ENCODE measurements at regions not wholly inside any gene's neighbourhood (a gene's known extent, or its start where the extent isn't known, plus 50 kb on each side); places are given as distances from the start of the nearest gene placed in this dataset.

- H2AK9ac ChIP-seq (replicated peaks; ENCODE audit: low read depth, low read length, poor library complexity) = no peak overlapping the region
- no peak overlapping the region for H3K9ac ChIP-seq (ENCODE audit: low read depth, low read length)
- peaks cover 13% of the 10 kb centered on the region for H3K9me3 ChIP-seq (ENCODE audit: control insufficient read depth, insufficient read depth, low read length)
- H4K8ac ChIP-seq (ENCODE audit: low read depth in 2 of 2, low read length in 2 of 2) = no peak overlapping the region
- no peak overlapping the region for H2BK15ac ChIP-seq (ENCODE audit: low read depth, low read length)
- no peak overlapping the region for H2BK5ac ChIP-seq (ENCODE audit: low read depth, low read length, poor library complexity, severe bottlenecking)
- in situ Hi-C loops (cut with MboI; ENCODE audit: low sequenced_read_pairs) = no loop called here
- no peak overlapping the region for H2AFZ ChIP-seq (replicated peaks; ENCODE audit: low read length, poor library complexity)
- ATAC-seq (ENCODE audit: low read depth) = no peak
- H3K4me3 ChIP-seq (ENCODE audit: insufficient read depth, low read depth, low read length) = no peak overlapping the region
- H3K27ac ChIP-seq (ENCODE audit: insufficient read depth, low read length) = no peak overlapping the region
- dilution Hi-C loops (cut with HindIII; ENCODE audit: low sequenced_read_pairs, unreplicated experiment) = no loop called here
- no peak overlapping the region for H2AK5ac ChIP-seq (ENCODE audit: low read depth, low read length)
- no peak overlapping the region for H3K14ac ChIP-seq (replicated peaks; ENCODE audit: low read depth, low read length)
- TF ChIP-seq USF2 (IDR thresholded peaks at IDR 0.05; ENCODE audit: low read depth, low read length) (no peak), MAZ (IDR thresholded peaks at IDR 0.05; ENCODE audit: borderline replicate concordance, low read depth, low read length) (no peak), RFX5 (IDR thresholded peaks at IDR 0.05; ENCODE audit: low read depth, low read length) (no peak), POLR2A (IDR thresholded peaks at IDR 0.05; ENCODE audit: low read depth, low read length) (no peak), MAFK (IDR thresholded peaks at IDR 0.05; ENCODE audit: low read depth, low read length) (no peak), MXI1 (IDR thresholded peaks at IDR 0.05; ENCODE audit: borderline replicate concordance, low read depth, low read length) (no peak)
- H3K9me1 ChIP-seq (ENCODE audit: insufficient read depth, low read length) = no peaks in the 10 kb centered on the region
- intact Hi-C loops (cut with micrococcal nuclease) = no loop called here
- CTCF ChIA-PET = no interaction called here
- POLR2A ChIA-PET (ENCODE audit: unreplicated experiment) = no interaction called here
- no peak overlapping the region for H3K4me2 ChIP-seq (ENCODE audit: low read depth, low read length)
- no peak overlapping the region for H3K18ac ChIP-seq (ENCODE audit: low read depth, low read length)
- H3K4ac ChIP-seq (ENCODE audit: low read depth, low read length) = no peak overlapping the region
- DNase-seq = no peak
- H4K91ac ChIP-seq (ENCODE audit: insufficient read depth, low read depth, low read length) = no peak overlapping the region
- no peaks in the 10 kb centered on the region for H3K27me3 ChIP-seq (ENCODE audit: control insufficient read depth, insufficient read depth, low read length)
- H2BK120ac ChIP-seq (ENCODE audit: low read depth, low read length) = no peak overlapping the region
- WGBS, 2 experiments (ENCODE audit: extremely low coverage in 2 of 2, insufficient read length in 1 of 2) = no CpG with 5 or more reads among the region's 2 CpGs
- no peak overlapping the region for H2BK20ac ChIP-seq (ENCODE audit: low read depth, low read length)
- no peaks in the 10 kb centered on the region for H3K79me1 ChIP-seq (ENCODE audit: low read depth in 1 of 2, low read length in 2 of 2)
- H3K4me1 ChIP-seq (ENCODE audit: control insufficient read depth, insufficient read depth, low read length) = no peaks in the 10 kb centered on the region
- no TSS peak for BruUV-seq (replicated peaks)
- no peak overlapping the region for H3K56ac ChIP-seq (ENCODE audit: extremely low read depth, insufficient read depth, low read length)
- H3K36me3 ChIP-seq (ENCODE audit: control insufficient read depth, insufficient read depth, low read length) = no peaks in the 10 kb centered on the region
- no peak overlapping the region for H3K23ac ChIP-seq (ENCODE audit: low read depth, low read length)
- no peaks in the 10 kb centered on the region for H4K20me1 ChIP-seq (ENCODE audit: insufficient read depth, low read length)
- no peak overlapping the region for H4K5ac ChIP-seq (ENCODE audit: low read depth, low read length)
Measured at GRCh38 chr7:10216462-10216861, 757.2 kb upstream of the PHF14 start.

All from IMR-90 (cell line).